Body of pancreas (tissue), 4 donors: ENCODE measurements at regions not wholly inside any gene's neighbourhood (a gene's known extent, or its start where the extent isn't known, plus 50 kb on each side); places are given as distances from the start of the nearest gene placed in this dataset.

ENCODE experiments used
- CTCF ChIP-seq, 7 experiments: fragments of 450-650 bp in 4 of 7; fragments of 200-600 bp in 3 of 7; sonication (generic) in 3 of 7; IDR thresholded peaks; one replicate each; pipeline ENCODE4 v1.5.1; 2016 to 2019; ENCODE audit warnings: antibody characterized with exemption in 7 of 7
- POLR2A ChIP-seq, 3 donors: fragments of 450-650 bp; IDR thresholded peaks; one replicate each; pipeline ENCODE4 v1.6.1; 2016; ENCODE audit warnings: antibody characterized with exemption in 3 of 3, mild to moderate bottlenecking in 2 of 3

GRCh38 chr15:54722342-54722986 lies 474.3 kb downstream of the RSL24D1 start:
- TF ChIP-seq POLR2A (IDR thresholded peaks at IDR 0.05): no peak
- TF ChIP-seq CTCF (IDR thresholded peaks at IDR 0.05): no peak
